Chondrocyte (in vitro differentiated cells): ENCODE measurements at regions not wholly inside any gene's neighbourhood (a gene's known extent, or its start where the extent isn't known, plus 50 kb on each side); places are given as distances from the start of the nearest gene placed in this dataset.

Experiments
- DNase-seq: peaks from one replicate; pipeline ENCODE4 v3.0.0; 2021; ENCODE audit warnings: mixed read lengths, low spot score
- H3K27ac Mint-ChIP-seq: one replicate; pipeline ENCODE4 v1.8.0; 2021; ENCODE audit warnings: mild to moderate bottlenecking, moderate library complexity, mixed read lengths; ENCODE audit not compliant: unreplicated experiment
- H3K27me3 Mint-ChIP-seq: 2 replicates; pipeline ENCODE4 v1.8.0; 2021; ENCODE audit warnings: low read depth, mixed read lengths
- H3K36me3 Mint-ChIP-seq: 2 replicates; pipeline ENCODE4 v1.8.0; 2021; ENCODE audit warnings: low read depth, mixed read lengths
- H3K4me1 Mint-ChIP-seq: 2 replicates; pipeline ENCODE4 v1.8.0; 2021; ENCODE audit warnings: low read depth, mild to moderate bottlenecking, mixed read lengths
- H3K4me3 Mint-ChIP-seq: one replicate; pipeline ENCODE4 v1.8.0; 2021; ENCODE audit warnings: mild to moderate bottlenecking, moderate library complexity, mixed read lengths; ENCODE audit not compliant: unreplicated experiment
- H3K9me3 Mint-ChIP-seq: 2 replicates; pipeline ENCODE4 v1.8.0; 2021; ENCODE audit warnings: low read depth, mixed read lengths
- CTCF ChIP-seq: fragments of 200-600 bp; sonication (generic); IDR thresholded peaks from 2 replicates; pipeline ENCODE4 v1.5.0; 2021; ENCODE audit warnings: antibody characterized with exemption, mild to moderate bottlenecking, moderate library complexity

- Mint-ChIP-seq H3K9me3 (no peaks in the 10 kb centered on the region), H3K36me3 (no peaks in the 10 kb centered on the region), H3K27me3 (peaks cover 10% of the 10 kb centered on the region), H3K27ac (no peak overlapping the region), H3K4me3 (no peak overlapping the region), H3K4me1 (peaks cover 15% of the 10 kb centered on the region)
- DNase-seq: peak; percentile 47
- no peak for TF ChIP-seq CTCF
Observed at GRCh38 chr6:168131464-168132415, 52.7 kb upstream of the FRMD1 start.

- H3K4me1 Mint-ChIP-seq: peaks cover 15% of the 10 kb centered on the region
- H3K9me3 Mint-ChIP-seq: no peaks in the 10 kb centered on the region
- no peak overlapping the region for H3K4me3 Mint-ChIP-seq
- no peak overlapping the region for H3K27ac Mint-ChIP-seq
- no peaks in the 10 kb centered on the region for H3K36me3 Mint-ChIP-seq
- peak; percentile 69 for DNase-seq
- no peak for TF ChIP-seq CTCF
- peaks cover 16% of the 10 kb centered on the region for H3K27me3 Mint-ChIP-seq
Observed at GRCh38 chr6:168130697-168131371, 51.8 kb upstream of the FRMD1 start.

- Mint-ChIP-seq H3K27ac (no peak overlapping the region), H3K36me3 (no peaks in the 10 kb centered on the region), H3K4me3 (no peak overlapping the region), H3K27me3 (peaks cover 16% of the 10 kb centered on the region), H3K4me1 (peaks cover 15% of the 10 kb centered on the region), H3K9me3 (no peaks in the 10 kb centered on the region)
- no peak for DNase-seq
- no peak for TF ChIP-seq CTCF
Observed at GRCh38 chr6:168130168-168130696, 51.2 kb upstream of the FRMD1 start.

GRCh38 chr6:168129292-168130167 is 50.5 kb upstream of the FRMD1 start:
- DNase-seq: no peak
- Mint-ChIP-seq H3K4me1 (peaks cover 15% of the 10 kb centered on the region), H3K9me3 (no peaks in the 10 kb centered on the region), H3K36me3 (no peaks in the 10 kb centered on the region), H3K27ac (no peak overlapping the region), H3K27me3 (peaks cover 15% of the 10 kb centered on the region), H3K4me3 (no peak overlapping the region)
- TF ChIP-seq CTCF: no peak
